ENCODE measurements at regions not wholly inside any gene's neighbourhood (a gene's known extent, or its start where the extent isn't known, plus 50 kb on each side); places are given as distances from the start of the nearest gene placed in this dataset.

DNA sequence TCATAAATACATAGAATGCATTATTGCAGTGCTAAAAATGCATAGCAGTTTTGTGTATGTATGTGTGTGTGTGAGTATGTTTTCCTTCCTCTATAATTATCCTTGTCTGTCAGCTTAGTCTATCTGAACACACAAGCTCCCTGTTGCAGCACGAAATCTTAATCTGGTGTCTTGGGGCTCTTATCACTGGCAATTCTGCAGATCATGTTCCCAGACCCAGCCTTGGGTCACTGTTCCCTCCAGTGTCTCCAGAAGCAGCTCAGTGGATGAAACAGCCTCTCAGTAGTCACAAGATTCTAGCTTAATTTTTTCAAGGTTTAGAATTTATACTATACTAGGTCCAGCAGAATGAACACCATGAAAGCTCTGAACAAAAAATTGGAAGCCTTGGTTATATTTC, 777.9 kb downstream of the MRPL39 start:
- 50 to 86% methylated on average over 1 of the region's 1 CpG for WGBS, 2 donors (ENCODE audit: low coverage in 1 of 2)
- H3K9me3 ChIP-seq = no peaks in the 10 kb centered on the region
- no peaks in the 10 kb centered on the region for H3K36me3 ChIP-seq
- TF ChIP-seq, protein P1, sequence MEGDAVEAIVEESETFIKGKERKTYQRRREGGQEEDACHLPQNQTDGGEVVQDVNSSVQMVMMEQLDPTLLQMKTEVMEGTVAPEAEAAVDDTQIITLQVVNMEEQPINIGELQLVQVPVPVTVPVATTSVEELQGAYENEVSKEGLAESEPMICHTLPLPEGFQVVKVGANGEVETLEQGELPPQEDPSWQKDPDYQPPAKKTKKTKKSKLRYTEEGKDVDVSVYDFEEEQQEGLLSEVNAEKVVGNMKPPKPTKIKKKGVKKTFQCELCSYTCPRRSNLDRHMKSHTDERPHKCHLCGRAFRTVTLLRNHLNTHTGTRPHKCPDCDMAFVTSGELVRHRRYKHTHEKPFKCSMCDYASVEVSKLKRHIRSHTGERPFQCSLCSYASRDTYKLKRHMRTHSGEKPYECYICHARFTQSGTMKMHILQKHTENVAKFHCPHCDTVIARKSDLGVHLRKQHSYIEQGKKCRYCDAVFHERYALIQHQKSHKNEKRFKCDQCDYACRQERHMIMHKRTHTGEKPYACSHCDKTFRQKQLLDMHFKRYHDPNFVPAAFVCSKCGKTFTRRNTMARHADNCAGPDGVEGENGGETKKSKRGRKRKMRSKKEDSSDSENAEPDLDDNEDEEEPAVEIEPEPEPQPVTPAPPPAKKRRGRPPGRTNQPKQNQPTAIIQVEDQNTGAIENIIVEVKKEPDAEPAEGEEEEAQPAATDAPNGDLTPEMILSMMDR (IDR thresholded peaks at IDR 0.05) = no peak
- TF ChIP-seq POLR2A (IDR thresholded peaks at IDR 0.05) = no peak
- TF ChIP-seq POLR2AphosphoS5 (IDR thresholded peaks at IDR 0.05) = no peak
- TF ChIP-seq EP300 (IDR thresholded peaks at IDR 0.05) = no peak
- no peak overlapping the region for H3K27ac ChIP-seq
- no peak for ATAC-seq
- no peak overlapping the region for H3K4me3 ChIP-seq
- H3K4me1 ChIP-seq = no peaks in the 10 kb centered on the region
- no peaks in the 10 kb centered on the region for H3K27me3 ChIP-seq

DNA sequence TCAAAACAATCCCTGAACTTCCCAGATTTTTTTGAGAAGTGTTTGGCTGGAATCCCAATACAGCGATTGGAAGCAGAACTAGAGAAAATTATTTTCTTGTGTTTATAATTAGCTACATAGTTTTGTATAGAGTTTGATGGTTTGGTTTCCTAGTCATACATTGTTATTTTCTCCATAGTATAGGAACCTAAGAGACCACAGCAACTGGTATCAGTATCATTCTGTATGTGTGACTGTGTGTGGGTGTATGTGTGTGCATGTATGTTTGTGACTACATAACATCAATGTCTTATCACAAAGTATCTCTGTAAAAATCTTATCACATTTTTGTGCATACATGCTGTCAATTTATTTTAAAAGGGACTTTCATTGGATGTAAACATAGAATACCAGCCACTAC, 780.5 kb downstream of the MRPL39 start:
- H3K27ac ChIP-seq = no peak overlapping the region
- no peak for TF ChIP-seq EP300 (IDR thresholded peaks at IDR 0.05)
- no peak for TF ChIP-seq POLR2A (IDR thresholded peaks at IDR 0.05)
- no peak for TF ChIP-seq POLR2AphosphoS5 (IDR thresholded peaks at IDR 0.05)
- TF ChIP-seq, protein P1 (IDR thresholded peaks at IDR 0.05) = no peak
- ATAC-seq = no peak
- no peak overlapping the region for H3K4me3 ChIP-seq
- H3K27me3 ChIP-seq = no peaks in the 10 kb centered on the region
- H3K9me3 ChIP-seq = no peaks in the 10 kb centered on the region
- 8 to 11% methylated on average over 1 of the region's 1 CpG for WGBS, 2 donors (ENCODE audit: low coverage in 1 of 2)
- no peaks in the 10 kb centered on the region for H3K4me1 ChIP-seq
- H3K36me3 ChIP-seq = no peaks in the 10 kb centered on the region

DNA sequence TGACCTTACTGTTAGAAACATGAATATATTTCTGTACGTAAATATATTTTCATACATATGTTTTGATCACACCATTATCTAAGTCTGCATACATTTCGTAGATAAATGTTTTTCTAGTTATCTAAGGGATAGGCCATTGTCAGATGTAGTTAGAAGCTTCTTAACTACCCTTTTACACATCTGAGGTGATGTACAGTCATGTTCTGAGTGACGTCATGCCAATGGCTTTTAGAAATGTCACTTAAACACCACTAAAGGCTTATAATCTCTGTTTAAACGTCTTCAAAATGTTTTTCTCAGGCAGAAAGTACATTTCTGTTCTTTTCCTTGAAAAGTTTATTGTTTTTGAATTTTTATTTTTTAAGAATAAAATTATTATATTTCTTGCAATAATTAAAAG, 781.9 kb downstream of the MRPL39 start:
- TF ChIP-seq EP300 (IDR thresholded peaks at IDR 0.05) (no peak), POLR2A (IDR thresholded peaks at IDR 0.05) (no peak), POLR2AphosphoS5 (IDR thresholded peaks at IDR 0.05) (no peak)
- TF ChIP-seq, protein P1 (IDR thresholded peaks at IDR 0.05) = no peak
- no peak overlapping the region for H3K27ac ChIP-seq
- H3K36me3 ChIP-seq = no peaks in the 10 kb centered on the region
- no peaks in the 10 kb centered on the region for H3K27me3 ChIP-seq
- no peak overlapping the region for H3K4me3 ChIP-seq
- WGBS, 2 donors (ENCODE audit: low coverage in 1 of 2) = 63 to 83% methylated on average over 4 of the region's 4 CpGs
- no peaks in the 10 kb centered on the region for H3K4me1 ChIP-seq
- no peak for ATAC-seq
- H3K9me3 ChIP-seq = no peaks in the 10 kb centered on the region

DNA sequence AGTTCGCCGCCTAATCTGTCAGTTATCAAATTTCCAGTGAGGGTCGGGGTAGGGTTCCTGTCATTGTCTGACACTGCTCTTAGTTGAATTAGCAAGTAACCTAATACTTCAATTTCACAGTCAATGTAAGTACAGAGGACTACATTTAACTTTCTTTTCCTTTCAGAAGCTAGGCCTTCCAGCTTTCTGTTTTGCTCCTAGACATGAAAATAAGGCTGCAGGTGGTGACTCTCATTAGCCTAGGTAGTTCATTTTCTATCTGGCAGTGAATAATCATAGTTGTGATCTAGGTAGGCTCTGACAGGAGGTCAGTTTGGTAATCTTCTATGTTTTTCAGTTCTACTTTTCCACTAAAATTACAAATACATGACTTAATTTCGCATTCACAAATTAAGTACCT, 783.1 kb downstream of the MRPL39 start:
- Histone ChIP-seq H3K4me3 (no peak overlapping the region), H3K27ac (no peak overlapping the region), H3K36me3 (no peaks in the 10 kb centered on the region), H3K27me3 (no peaks in the 10 kb centered on the region), H3K9me3 (no peaks in the 10 kb centered on the region), H3K4me1 (no peaks in the 10 kb centered on the region)
- TF ChIP-seq POLR2A (IDR thresholded peaks at IDR 0.05) (no peak), POLR2AphosphoS5 (IDR thresholded peaks at IDR 0.05) (no peak), EP300 (IDR thresholded peaks at IDR 0.05) (no peak)
- TF ChIP-seq, protein P1 (IDR thresholded peaks at IDR 0.05) = no peak
- ATAC-seq = no peak
- WGBS, 2 donors (ENCODE audit: low coverage in 1 of 2) = 86 to 90% methylated on average over 1 to 4 of the region's 4 CpGs

DNA sequence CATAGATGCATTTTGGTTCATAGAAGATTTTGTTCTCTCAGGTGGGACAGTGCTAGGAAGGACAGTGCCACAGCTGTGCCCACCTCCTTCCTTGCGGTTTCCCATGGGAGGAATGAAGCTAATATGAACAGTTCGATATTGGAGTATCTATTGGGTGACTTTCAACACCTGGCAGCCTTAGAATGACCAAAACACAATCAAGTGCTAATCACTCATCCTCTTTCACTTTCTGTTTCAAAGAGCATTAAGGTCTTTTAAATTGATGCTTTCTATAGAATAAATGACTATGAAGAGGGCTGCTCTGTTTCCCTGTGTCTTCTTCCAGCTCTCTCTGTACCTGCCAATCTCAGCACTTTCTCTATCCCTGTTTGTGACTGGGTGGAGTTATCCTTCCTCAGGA, 784.0 kb downstream of the MRPL39 start:
- no peaks in the 10 kb centered on the region for H3K4me1 ChIP-seq
- H3K36me3 ChIP-seq = no peaks in the 10 kb centered on the region
- no peak for ATAC-seq
- no peaks in the 10 kb centered on the region for H3K9me3 ChIP-seq
- H3K27me3 ChIP-seq = no peaks in the 10 kb centered on the region
- 75 to 100% methylated on average over 2 of the region's 2 CpGs for WGBS, 2 donors (ENCODE audit: low coverage in 1 of 2)
- no peak overlapping the region for H3K4me3 ChIP-seq
- no peak overlapping the region for H3K27ac ChIP-seq
- TF ChIP-seq EP300 (IDR thresholded peaks at IDR 0.05) (no peak), POLR2AphosphoS5 (IDR thresholded peaks at IDR 0.05) (no peak), POLR2A (IDR thresholded peaks at IDR 0.05) (no peak)
- TF ChIP-seq, protein P1 (IDR thresholded peaks at IDR 0.05) = no peak
